Suprapubic skin (tissue), 4 donors: ENCODE measurements at regions not wholly inside any gene's neighbourhood (a gene's known extent, or its start where the extent isn't known, plus 50 kb on each side); places are given as distances from the start of the nearest gene placed in this dataset.

ENCODE experiments used
- CTCF ChIP-seq, 2 donors: fragments of 200-600 bp in 1 of 2; fragments of 450-650 bp in 1 of 2; sonication (generic) in 1 of 2; IDR thresholded peaks; one replicate each; pipeline ENCODE4 v1.5.1; 2016 to 2019; ENCODE audit warnings: antibody characterized with exemption in 2 of 2, mild to moderate bottlenecking in 1 of 2, moderate library complexity in 1 of 2
- EP300 ChIP-seq: sonication (generic); formaldehyde crosslinking; IDR thresholded peaks from one replicate; pipeline ENCODE4 v1.6.1; 2017; ENCODE audit warnings: antibody characterized with exemption
- POLR2A ChIP-seq, 2 donors: fragments of 450-650 bp; IDR thresholded peaks; one replicate each; pipeline ENCODE4 v1.6.1; 2017; ENCODE audit warnings: antibody characterized with exemption in 2 of 2, mild to moderate bottlenecking in 2 of 2, moderate library complexity in 2 of 2
- POLR2AphosphoS5 ChIP-seq, 3 donors: sonication (generic); formaldehyde crosslinking; IDR thresholded peaks; one replicate each; pipeline ENCODE4 v1.6.1; 2017; ENCODE audit warnings: antibody characterized with exemption in 3 of 3

- TF ChIP-seq POLR2AphosphoS5 (IDR thresholded peaks at IDR 0.05) (no peak), CTCF (IDR thresholded peaks at IDR 0.05) (no peak), EP300 (no peak), POLR2A (IDR thresholded peaks at IDR 0.05) (no peak)
These were observed 527.0 kb downstream of the NEBL start for GRCh38 chr10:20369863-20370736.
